HEK293 (cell line): ENCODE measurements at regions not wholly inside any gene's neighbourhood (a gene's known extent, or its start where the extent isn't known, plus 50 kb on each side); places are given as distances from the start of the nearest gene placed in this dataset.

Source experiments
- CTCF ChIP-seq: fragments of 450-650 bp; formaldehyde crosslinking; IDR thresholded peaks from 2 replicates; pipeline ENCODE4 v1.5.1; 2016; ENCODE audit warnings: missing biosample characterization, missing genetic modification characterization
- HOXA7 ChIP-seq: sonication (generic); formaldehyde crosslinking; IDR thresholded peaks from 2 replicates; pipeline ENCODE4 v1.8.1; 2022; ENCODE audit warnings: missing genetic modification reagents, borderline replicate concordance
- KLF7 ChIP-seq: fragments of 450-650 bp; formaldehyde crosslinking; IDR thresholded peaks from 2 replicates; pipeline ENCODE4 v1.5.1; 2016; ENCODE audit warnings: missing biosample characterization, missing genetic modification characterization, borderline replicate concordance
- RBAK ChIP-seq: fragments of 450-650 bp; formaldehyde crosslinking; IDR thresholded peaks from 2 replicates; pipeline ENCODE4 v1.5.1; 2016; ENCODE audit warnings: missing biosample characterization, missing genetic modification characterization
- SCRT1 ChIP-seq: fragments of 450-650 bp; formaldehyde crosslinking; IDR thresholded peaks from 2 replicates; pipeline ENCODE4 v1.5.1; 2016; ENCODE audit warnings: missing biosample characterization, missing genetic modification characterization, borderline replicate concordance
- ZBTB10 ChIP-seq: fragments of 450-650 bp; formaldehyde crosslinking; IDR thresholded peaks from 2 replicates; pipeline ENCODE4 v1.5.1; 2016; ENCODE audit warnings: missing biosample characterization, missing genetic modification characterization
- ZBTB49 ChIP-seq: fragments of 450-650 bp; formaldehyde crosslinking; IDR thresholded peaks from 2 replicates; pipeline ENCODE4 v1.5.1; 2016; ENCODE audit warnings: missing biosample characterization, missing genetic modification characterization, low read depth
- ZBTB8A ChIP-seq: fragments of 450-650 bp; formaldehyde crosslinking; IDR thresholded peaks from 2 replicates; pipeline ENCODE4 v1.5.1; 2016; ENCODE audit warnings: missing biosample characterization, missing genetic modification characterization
- ZFP3 ChIP-seq: fragments of 450-650 bp; formaldehyde crosslinking; IDR thresholded peaks from 2 replicates; pipeline ENCODE4 v1.5.1; 2016; ENCODE audit warnings: low read depth, missing biosample characterization, missing genetic modification characterization
- ZNF140 ChIP-seq: fragments of 450-650 bp; formaldehyde crosslinking; IDR thresholded peaks from 2 replicates; pipeline ENCODE4 v1.5.1; 2016; ENCODE audit warnings: missing biosample characterization, missing genetic modification characterization
- ZNF148 ChIP-seq: fragments of 450-650 bp; formaldehyde crosslinking; IDR thresholded peaks from 2 replicates; pipeline ENCODE4 v1.5.0; 2017; ENCODE audit warnings: missing biosample characterization, missing genetic modification characterization, borderline replicate concordance
- ZNF202 ChIP-seq: fragments of 450-650 bp; formaldehyde crosslinking; IDR thresholded peaks from 2 replicates; pipeline ENCODE4 v1.5.1; 2016; ENCODE audit warnings: missing biosample characterization, missing genetic modification characterization, borderline replicate concordance
- ZNF280C ChIP-seq: fragments of 450-650 bp; formaldehyde crosslinking; IDR thresholded peaks from 2 replicates; pipeline ENCODE4 v1.5.1; 2016; ENCODE audit warnings: missing biosample characterization, missing genetic modification characterization
- ZNF302 ChIP-seq: fragments of 450-650 bp; formaldehyde crosslinking; IDR thresholded peaks from 2 replicates; pipeline ENCODE4 v1.5.1; 2016; ENCODE audit warnings: missing biosample characterization, missing genetic modification characterization, low read depth
- ZNF391 ChIP-seq: fragments of 450-650 bp; formaldehyde crosslinking; IDR thresholded peaks from 2 replicates; pipeline ENCODE4 v1.5.1; 2016; ENCODE audit warnings: low read depth, missing biosample characterization, missing genetic modification characterization, borderline replicate concordance
- ZNF510 ChIP-seq: fragments of 450-650 bp; formaldehyde crosslinking; IDR thresholded peaks from 2 replicates; pipeline ENCODE4 v1.5.1; 2018; ENCODE audit warnings: mild to moderate bottlenecking, missing genetic modification characterization, missing biosample characterization; ENCODE audit not compliant: insufficient replicate concordance
- ZNF548 ChIP-seq: fragments of 450-650 bp; formaldehyde crosslinking; IDR thresholded peaks from 2 replicates; pipeline ENCODE4 v1.5.1; 2016; ENCODE audit warnings: missing biosample characterization, missing genetic modification characterization
- ZNF585B ChIP-seq: fragments of 450-650 bp; formaldehyde crosslinking; IDR thresholded peaks from 2 replicates; pipeline ENCODE4 v1.5.1; 2016; ENCODE audit warnings: missing biosample characterization, missing genetic modification characterization
- ZNF660 ChIP-seq: fragments of 450-650 bp; IDR thresholded peaks from 2 replicates; pipeline ENCODE4 v1.5.1; 2018; ENCODE audit warnings: missing biosample characterization, mild to moderate bottlenecking, missing genetic modification characterization
- ZNF664 ChIP-seq: fragments of 450-650 bp; formaldehyde crosslinking; IDR thresholded peaks from 2 replicates; pipeline ENCODE4 v1.5.1; 2016; ENCODE audit warnings: missing biosample characterization, missing genetic modification characterization
- ZNF792 ChIP-seq: fragments of 450-650 bp; formaldehyde crosslinking; IDR thresholded peaks from 2 replicates; pipeline ENCODE4 v1.5.1; 2016; ENCODE audit warnings: missing biosample characterization, missing genetic modification characterization
- ZSCAN18 ChIP-seq: fragments of 450-650 bp; formaldehyde crosslinking; IDR thresholded peaks from 2 replicates; pipeline ENCODE4 v1.5.1; 2016; ENCODE audit warnings: missing biosample characterization, missing genetic modification characterization
- TF ChIP-seq, protein P1 (sequence below): fragments of 450-650 bp; IDR thresholded peaks from 2 replicates; pipeline ENCODE4 v1.5.1; 2018; ENCODE audit warnings: missing biosample characterization, missing genetic modification characterization
- TF ChIP-seq, protein P2 (sequence below): fragments of 450-650 bp; formaldehyde crosslinking; IDR thresholded peaks from 2 replicates; pipeline ENCODE4 v1.5.1; 2017; ENCODE audit warnings: missing biosample characterization, missing genetic modification characterization

DNA sequence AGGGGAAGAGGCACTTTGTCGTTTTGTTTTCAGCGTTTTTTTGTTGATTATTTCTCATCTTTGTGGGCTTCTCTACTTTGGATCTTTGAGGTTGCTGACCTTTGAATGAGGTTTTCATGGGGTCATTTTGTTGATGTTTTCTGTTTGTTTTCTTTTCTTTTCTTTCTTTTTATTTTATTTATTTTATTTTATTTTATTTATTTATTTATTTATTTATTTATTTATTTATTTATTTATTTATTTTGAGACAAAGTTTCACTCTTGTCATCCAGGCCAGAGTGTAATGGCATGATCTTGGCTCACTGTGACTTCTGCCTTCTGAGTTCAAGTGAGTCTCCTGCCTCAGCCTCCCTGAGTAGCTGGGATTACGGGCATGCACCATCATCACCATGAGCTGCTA is 946.7 kb downstream of the TLE4 start (continued):
- no peak for TF ChIP-seq ZNF391 (tag by site-specific recombination)
- no peak for TF ChIP-seq CTCF (tag by site-specific recombination)
- no peak for TF ChIP-seq ZFP3 (tag by site-specific recombination)
- TF ChIP-seq ZBTB8A = peak; percentile 69
- TF ChIP-seq KLF7 (tag by site-specific recombination) = no peak
- peak; percentile 72; the same call in 1 of the 2 replicates for TF ChIP-seq ZNF140
- no peak for TF ChIP-seq ZNF280C
- TF ChIP-seq ZNF202 (tag by site-specific recombination) = peak; percentile 76; the same call in 1 of the 2 replicates
- no peak for TF ChIP-seq ZNF548 (tag by site-specific recombination)
- TF ChIP-seq ZNF664 (tag by site-specific recombination) = no peak
- TF ChIP-seq ZNF585B (tag by site-specific recombination) = no peak
- TF ChIP-seq ZNF148 (tag by site-specific recombination) = no peak
- TF ChIP-seq, protein P1, sequence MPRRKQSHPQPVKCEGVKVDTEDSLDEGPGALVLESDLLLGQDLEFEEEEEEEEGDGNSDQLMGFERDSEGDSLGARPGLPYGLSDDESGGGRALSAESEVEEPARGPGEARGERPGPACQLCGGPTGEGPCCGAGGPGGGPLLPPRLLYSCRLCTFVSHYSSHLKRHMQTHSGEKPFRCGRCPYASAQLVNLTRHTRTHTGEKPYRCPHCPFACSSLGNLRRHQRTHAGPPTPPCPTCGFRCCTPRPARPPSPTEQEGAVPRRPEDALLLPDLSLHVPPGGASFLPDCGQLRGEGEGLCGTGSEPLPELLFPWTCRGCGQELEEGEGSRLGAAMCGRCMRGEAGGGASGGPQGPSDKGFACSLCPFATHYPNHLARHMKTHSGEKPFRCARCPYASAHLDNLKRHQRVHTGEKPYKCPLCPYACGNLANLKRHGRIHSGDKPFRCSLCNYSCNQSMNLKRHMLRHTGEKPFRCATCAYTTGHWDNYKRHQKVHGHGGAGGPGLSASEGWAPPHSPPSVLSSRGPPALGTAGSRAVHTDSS (tag by site-specific recombination) = no peak
- no peak for TF ChIP-seq SCRT1 (tag by site-specific recombination)
- TF ChIP-seq ZNF660 = no peak
- TF ChIP-seq, protein P2, sequence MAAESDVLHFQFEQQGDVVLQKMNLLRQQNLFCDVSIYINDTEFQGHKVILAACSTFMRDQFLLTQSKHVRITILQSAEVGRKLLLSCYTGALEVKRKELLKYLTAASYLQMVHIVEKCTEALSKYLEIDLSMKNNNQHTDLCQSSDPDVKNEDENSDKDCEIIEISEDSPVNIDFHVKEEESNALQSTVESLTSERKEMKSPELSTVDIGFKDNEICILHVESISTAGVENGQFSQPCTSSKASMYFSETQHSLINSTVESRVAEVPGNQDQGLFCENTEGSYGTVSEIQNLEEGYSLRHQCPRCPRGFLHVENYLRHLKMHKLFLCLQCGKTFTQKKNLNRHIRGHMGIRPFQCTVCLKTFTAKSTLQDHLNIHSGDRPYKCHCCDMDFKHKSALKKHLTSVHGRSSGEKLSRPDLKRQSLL (tag by site-specific recombination) = no peak
- TF ChIP-seq ZNF792 (tag by site-specific recombination) = no peak
- no peak for TF ChIP-seq RBAK
- no peak for TF ChIP-seq ZBTB49 (tag by site-specific recombination)
- no peak for TF ChIP-seq ZSCAN18 (tag by site-specific recombination)
- TF ChIP-seq ZNF302 (tag by site-specific recombination) = no peak
- TF ChIP-seq ZNF510 (tag by site-specific recombination) = peak; percentile 56
- no peak for TF ChIP-seq HOXA7 (CRISPR knock-in tag)
- no peak for TF ChIP-seq ZBTB10 (tag by site-specific recombination)
